ENCODE measurements at regions not wholly inside any gene's neighbourhood (a gene's known extent, or its start where the extent isn't known, plus 50 kb on each side); places are given as distances from the start of the nearest gene placed in this dataset.

GRCh38 chr6:54775576-54775975 lies 71.0 kb upstream of the FAM83B start:
- DNase-seq (ENCODE audit: extremely low read depth in 1 of 4, low spot score in 3 of 4) (no peak), FAIRE-seq (no peak), ATAC-seq (no peak)
- no peak overlapping the region for H3K4me3 ChIP-seq
- 0% methylated on average over 1 of the region's 1 CpG for WGBS (ENCODE audit: insufficient coverage, low coverage, missing lambda C conversion rate)
- ChIA-PET CTCF (ENCODE audit: low intra/inter-chr PET ratio) (no interaction called here), POLR2A (no interaction called here)
- no peaks in the 10 kb centered on the region for H3K9me1 ChIP-seq (ENCODE audit: control insufficient read depth, insufficient read depth, low read length)
- no TSS peak for BruUV-seq (replicated peaks)
- no peak overlapping the region for H3K4me2 ChIP-seq (ENCODE audit: insufficient read depth, low read length)
- no peak overlapping the region for H3K9ac ChIP-seq (ENCODE audit: insufficient read depth in 1 of 2, low read depth in 2 of 2, low read length in 2 of 2)
- no peak overlapping the region for H3K27ac ChIP-seq (ENCODE audit: extremely low read depth, low read depth, low read length)
- no peaks in the 10 kb centered on the region for H3K4me1 ChIP-seq (replicated peaks in 1 of 2; ENCODE audit: control insufficient read depth in 2 of 2, insufficient read depth in 2 of 2, low read length in 2 of 2)
- no peaks in the 10 kb centered on the region for H4K20me1 ChIP-seq (replicated peaks; ENCODE audit: control insufficient read depth, insufficient read depth, low read length)
- intact Hi-C loops (cut with micrococcal nuclease) (no loop called here), in situ Hi-C loops (cut with MboI) (no loop called here)
- H2AFZ ChIP-seq (ENCODE audit: low read depth, low read length), result no peak overlapping the region
- H3K27me3 ChIP-seq (ENCODE audit: control insufficient read depth in 2 of 2, insufficient read depth in 2 of 2, low read length in 2 of 2), result no peaks in the 10 kb centered on the region
- no peaks in the 10 kb centered on the region for H3K9me3 ChIP-seq (replicated peaks; ENCODE audit: control insufficient read depth, insufficient read depth, low read depth, low read length)
- no peaks in the 10 kb centered on the region for H3K36me3 ChIP-seq (ENCODE audit: control insufficient read depth, insufficient read depth, low read length)
- H3K79me2 ChIP-seq (ENCODE audit: control insufficient read depth, insufficient read depth, low read length), result no peaks in the 10 kb centered on the region
- TF ChIP-seq TRIM25 (IDR thresholded peaks at IDR 0.05; ENCODE audit: borderline replicate concordance) (no peak), ATF7 (IDR thresholded peaks at IDR 0.05) (no peak), CBFB (CRISPR knock-in tag; IDR thresholded peaks at IDR 0.05) (no peak), KDM1A (IDR thresholded peaks at IDR 0.05) (no peak), MAFF (IDR thresholded peaks at IDR 0.05; ENCODE audit: low read length) (no peak), FOXO4 (CRISPR knock-in tag; IDR thresholded peaks at IDR 0.05) (no peak), ADNP (tag; IDR thresholded peaks at IDR 0.05) (no peak), PML (IDR thresholded peaks at IDR 0.05; ENCODE audit: low read length) (no peak), PTRF (tag; IDR thresholded peaks at IDR 0.05) (no peak), HDAC2 (IDR thresholded peaks at IDR 0.05) (no peak), AFF1 (IDR thresholded peaks at IDR 0.05; ENCODE audit: low read depth in 1 of 2, partially characterized antibody in 2 of 2) (no peak), ZNF12 (CRISPR knock-in tag; IDR thresholded peaks at IDR 0.05) (no peak), COPS2 (conservative IDR thresholded peaks at IDR 0.05) (no peak), ZBTB5 (IDR thresholded peaks at IDR 0.05) (no peak)
